ENCODE measurements at regions not wholly inside any gene's neighbourhood (a gene's known extent, or its start where the extent isn't known, plus 50 kb on each side); places are given as distances from the start of the nearest gene placed in this dataset.
"Not testable (repeated sequence)": the region's sequence is repeated elsewhere in the genome, so short reads cannot be mapped to it uniquely, and the experiment has no call there.

- DNase-seq = no peak
These were observed 89.2 kb upstream of the STMND1 start for GRCh38 chr6:17012421-17013225.

DNA sequence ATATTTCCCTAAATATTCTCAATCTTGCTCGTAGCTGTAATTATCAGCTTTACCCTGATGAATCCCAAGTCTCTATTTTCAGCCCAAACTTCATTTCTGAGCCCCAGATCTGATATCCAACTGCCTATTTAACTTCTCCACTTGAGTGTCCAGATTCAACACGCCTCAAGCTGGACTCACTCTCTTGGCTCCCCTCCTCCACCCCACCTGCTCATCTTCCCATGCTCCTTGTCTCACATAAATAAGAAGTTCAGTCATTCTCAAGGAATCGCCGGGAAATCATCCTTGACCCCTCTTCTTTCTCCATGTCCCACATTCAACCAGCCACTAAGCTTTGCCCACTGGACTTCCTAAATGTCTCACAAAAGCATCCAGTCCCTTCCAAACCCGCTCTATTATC, 89.9 kb upstream of the STMND1 start:
- DNase-seq = no peak

DNA sequence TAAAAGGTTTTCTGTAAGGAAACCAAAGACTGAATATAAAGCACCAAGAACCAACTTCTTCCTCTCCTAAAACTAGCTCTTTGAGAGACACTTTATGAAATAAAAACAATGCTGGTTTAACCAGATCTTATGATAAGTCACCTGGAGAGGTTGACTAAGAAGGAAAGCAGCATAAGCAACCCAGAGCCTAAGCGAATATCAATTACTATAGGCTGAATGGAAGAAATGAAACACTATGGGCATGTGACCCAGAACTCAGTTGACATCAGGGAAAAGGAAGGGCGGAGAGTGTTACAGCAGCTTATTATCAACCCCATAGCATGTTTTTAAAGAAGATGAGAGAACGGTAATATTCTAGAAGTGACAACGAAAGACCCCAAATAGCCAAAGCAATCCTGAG, 94.1 kb upstream of the STMND1 start:
- no peak for DNase-seq

DNA sequence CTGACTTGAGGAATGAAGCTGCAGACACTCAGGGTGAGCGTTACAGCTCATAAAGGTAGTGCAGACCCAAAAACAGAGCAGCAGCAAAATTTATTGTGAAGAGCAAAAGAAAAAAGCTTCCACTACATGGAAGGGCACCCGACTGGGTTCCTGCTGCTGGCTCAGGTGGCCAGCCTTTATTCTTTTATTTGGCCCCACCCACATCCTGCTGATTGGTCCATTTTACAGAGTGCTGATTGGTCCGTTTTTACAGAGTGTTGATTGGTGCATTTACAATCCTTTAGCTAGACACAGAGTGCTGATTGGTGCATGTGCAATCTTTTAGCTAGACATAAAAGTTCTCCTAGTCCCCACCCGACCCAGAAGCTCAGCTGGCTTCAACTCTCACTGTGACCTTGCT, 95.3 kb upstream of the STMND1 start:
- no peak for DNase-seq

DNA sequence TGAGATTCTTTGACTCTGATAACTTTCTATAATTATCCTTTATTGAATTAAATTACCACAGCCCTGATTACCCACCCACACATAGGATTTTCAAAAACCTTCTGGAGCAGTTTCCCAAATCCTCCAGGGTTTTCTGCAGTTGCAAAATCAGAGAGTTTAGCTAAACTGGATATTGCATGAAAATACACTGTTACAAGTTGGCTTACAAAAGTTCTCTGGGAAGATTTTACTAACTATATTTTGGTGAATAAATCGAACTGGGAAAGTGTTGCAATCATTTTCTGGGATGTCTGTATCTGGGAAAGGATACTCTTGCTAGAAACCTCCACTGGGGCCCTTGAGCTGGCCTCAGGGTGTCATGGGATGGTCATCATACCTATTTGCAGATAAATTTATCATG, 97.6 kb upstream of the STMND1 start:
- no peak for DNase-seq

- no peak for DNase-seq
These were observed 99.7 kb upstream of the STMND1 start for GRCh38 chr6:17002123-17002522.

DNA sequence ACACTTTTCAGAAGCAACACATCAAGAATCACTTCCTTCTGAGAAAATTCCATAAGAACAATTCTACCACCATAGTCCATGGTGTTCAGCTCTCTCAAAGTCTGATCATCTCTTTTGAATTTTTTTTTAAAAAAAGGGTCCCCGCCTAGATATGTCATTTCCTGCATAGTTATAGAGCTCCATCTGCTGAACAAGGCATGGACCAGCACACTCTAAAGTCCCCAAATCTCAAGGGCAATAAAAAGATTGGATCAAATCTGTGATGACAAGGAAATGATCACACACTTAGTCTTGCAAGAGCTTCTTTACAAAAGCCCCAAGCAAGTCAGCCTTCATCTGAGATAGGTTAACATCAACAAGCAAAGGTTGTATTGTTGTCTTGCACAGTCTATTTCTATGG, 100.7 kb upstream of the STMND1 start:
- DNase-seq = no peak

DNA sequence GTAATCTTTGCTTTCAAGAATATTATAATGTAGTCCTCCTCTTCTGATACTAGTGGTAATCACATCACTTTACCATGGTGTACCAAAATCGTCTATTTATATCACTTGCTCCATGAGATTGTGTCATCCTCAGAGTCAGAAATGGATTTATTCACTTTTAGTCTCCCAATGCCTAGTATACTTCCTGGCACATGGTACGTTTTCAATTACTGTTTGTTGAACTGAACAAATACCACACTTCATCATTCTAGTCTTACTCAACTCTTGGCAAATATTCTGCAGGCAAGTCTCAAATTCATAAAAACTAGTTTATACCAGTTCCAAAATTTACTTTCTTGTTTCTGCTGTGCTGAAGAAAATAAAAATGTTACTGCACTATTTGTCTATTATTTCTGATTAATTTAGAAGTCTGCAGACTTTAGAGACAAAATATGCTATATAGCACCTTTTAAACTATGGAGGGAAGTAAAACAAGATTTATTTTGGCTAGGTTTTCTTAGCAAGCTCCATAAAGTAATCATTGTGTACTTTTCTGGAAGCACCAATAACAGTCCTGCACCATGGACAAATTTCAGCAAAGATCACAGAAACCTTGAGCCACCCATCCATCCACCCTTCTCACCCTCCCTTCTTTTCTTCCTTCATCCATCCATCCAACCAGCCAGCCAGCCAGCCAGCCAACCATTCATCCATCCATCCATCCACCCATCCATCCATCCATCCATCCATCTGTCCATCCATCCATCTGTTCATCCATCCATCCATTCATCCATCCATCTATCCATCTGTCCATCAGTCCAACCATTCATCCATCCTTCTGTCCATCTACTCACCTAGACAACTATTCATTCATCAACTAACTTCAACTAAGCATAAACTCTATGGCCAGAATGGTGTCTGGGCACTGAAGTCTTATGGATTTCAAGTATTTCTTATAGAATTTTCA, 102.1 kb upstream of the STMND1 start:
- no peak for DNase-seq

DNA sequence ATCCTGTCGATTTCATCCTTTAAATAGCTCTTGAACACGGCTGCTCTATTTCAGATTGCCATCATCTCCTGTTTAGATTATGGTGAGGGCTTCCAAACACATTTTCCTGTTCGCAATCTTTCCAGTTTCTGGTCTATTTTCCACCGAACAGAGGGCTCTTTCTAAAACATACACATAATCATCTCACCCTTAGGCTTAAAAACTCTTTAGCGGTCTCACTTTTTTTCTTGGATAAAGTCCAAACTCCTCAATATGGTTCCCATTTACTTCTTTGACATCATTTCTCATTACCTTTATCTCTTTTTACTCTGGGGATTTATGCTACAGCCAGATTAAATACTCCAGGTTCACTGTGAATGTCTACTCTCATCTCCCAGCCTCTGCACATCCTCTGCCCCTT, 103.4 kb upstream of the STMND1 start:
- no peak for DNase-seq

- no peak for DNase-seq
These were observed 106.2 kb upstream of the STMND1 start for GRCh38 chr6:16995511-16996250.

- DNase-seq = no peak
These were observed 108.5 kb upstream of the STMND1 start for GRCh38 chr6:16993396-16993795.

GRCh38 chr6:16991981-16992629, 109.7 kb upstream of the STMND1 start:
- no peak for DNase-seq

GRCh38 chr6:16989976-16990375, 111.9 kb upstream of the STMND1 start:
- not testable (repeated sequence) for DNase-seq

DNA sequence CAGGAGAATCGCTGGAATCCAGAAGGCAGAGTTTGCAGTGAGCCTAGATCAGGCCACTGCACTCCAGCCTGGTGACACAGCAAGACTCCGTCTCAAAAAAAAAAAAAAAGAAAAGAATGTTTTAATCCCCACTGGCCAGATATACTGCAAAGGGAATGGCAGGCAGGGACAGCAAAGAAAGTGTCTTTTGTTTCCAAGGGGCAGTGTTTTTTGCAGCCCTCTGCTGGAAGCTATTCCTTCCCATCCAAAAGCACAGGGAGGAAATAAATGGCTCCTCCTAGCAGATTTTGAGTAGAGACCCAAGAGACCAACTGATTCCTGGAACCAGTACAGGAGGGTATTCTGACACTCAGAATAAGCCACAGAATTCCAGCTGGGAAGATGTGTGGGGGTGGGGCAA, 112.5 kb upstream of the STMND1 start:
- no peak for DNase-seq

- no peak for DNase-seq
These were observed 113.9 kb upstream of the STMND1 start for GRCh38 chr6:16987996-16988395.

DNA sequence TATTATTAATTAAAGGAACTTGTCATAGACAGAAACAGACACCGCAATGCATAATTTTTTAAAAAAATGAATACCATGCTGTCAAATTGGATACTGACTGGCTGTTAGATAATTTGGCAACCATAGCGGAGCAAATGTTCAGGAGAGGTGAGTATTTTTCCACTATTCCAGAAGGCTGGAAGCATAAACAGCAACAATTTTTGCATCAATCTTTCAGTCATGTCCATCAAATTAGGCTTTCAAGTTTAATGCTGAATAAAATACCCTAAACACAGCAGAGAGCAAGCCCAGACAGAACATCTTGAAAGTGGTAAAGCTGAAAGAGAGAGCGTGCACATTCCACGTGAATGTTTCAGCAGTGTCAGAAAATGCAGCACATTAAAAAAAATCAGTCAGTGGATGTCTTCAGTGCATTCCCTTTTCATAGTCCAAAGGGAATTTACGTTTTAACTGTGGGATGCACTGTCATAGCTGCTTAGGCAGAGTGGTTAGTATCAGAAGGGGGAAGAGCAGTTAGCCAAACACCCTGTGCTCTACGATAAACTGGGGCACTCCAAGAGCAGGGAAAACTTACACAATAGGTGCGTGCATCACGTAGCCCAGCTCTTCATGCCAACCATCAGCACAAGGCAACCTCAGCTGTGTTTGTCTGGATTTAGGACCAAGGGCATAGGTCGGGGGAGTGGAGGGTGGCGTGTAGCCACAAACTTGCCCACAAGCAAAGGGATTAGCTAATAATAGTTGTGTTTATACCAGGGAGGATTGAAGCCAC, 116.2 kb upstream of the STMND1 start:
- peak; percentile 42 for DNase-seq

- no peak for DNase-seq
These were observed 119.0 kb upstream of the STMND1 start for GRCh38 chr6:16982807-16983206.

DNA sequence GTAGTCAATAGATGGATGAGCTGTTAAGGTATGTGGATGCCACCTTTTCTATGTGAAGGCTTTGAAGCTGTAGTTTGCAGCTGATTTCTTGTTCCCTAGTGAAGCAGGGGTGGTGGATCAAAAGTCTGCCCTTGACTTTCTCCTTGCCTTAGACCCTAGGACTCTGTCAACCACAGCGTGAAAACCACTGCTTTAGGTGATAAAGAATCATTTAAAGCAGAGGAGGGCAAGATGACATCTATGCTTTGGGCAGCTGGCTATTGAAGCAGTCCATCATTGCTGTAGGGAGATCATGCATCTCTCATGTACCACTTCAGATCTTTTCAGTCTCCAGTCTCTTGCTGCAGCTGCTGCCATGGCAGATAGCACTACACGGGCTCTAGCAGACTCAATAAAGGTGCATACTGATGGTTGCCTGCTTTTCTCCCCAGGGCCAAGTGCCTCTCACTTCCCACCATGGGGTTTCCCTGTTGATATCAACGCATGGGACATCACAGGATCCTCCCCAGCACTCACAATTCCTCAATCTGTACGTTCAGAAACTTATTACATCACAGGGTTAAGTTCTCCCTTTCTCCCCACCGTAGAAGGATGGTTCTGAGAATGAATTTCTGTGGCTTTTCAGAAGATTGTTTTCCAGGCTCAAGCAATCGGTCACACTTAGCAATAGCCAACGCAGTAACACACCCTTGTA, 122.0 kb upstream of the STMND1 start:
- DNase-seq = no peak

DNA sequence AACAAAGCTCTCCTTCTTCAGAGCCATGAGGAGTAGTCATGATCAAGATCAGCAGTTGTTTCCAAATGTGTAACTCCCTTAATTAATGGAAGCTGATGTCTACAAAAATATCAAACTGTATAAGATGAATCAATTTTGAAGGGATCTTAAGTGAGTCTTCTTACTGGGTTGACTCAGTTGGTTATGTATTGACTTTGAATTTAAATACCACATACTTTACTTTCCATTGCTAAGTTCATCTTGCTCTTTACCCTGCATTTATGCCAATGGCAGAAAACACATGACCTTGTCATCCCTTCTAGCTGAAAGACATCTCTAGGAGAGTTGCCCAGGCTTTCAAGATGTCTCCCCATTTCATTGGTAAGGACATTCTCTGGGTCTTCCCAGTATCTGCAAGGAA, 123.2 kb upstream of the STMND1 start:
- DNase-seq = no peak

GRCh38 chr6:16976385-16977183, 125.3 kb upstream of the STMND1 start:
- DNase-seq = no peak

Measured in T1000 (cell line).